ENCODE measurements at regions not wholly inside any gene's neighbourhood (a gene's known extent, or its start where the extent isn't known, plus 50 kb on each side); places are given as distances from the start of the nearest gene placed in this dataset.
A peak's percentile ranks its signal among the peaks of the same experiment; 100 is the strongest.

GRCh38 chr5:56376128-56376527 is 143.0 kb upstream of the ANKRD55 start (continued):
- TF ChIP-seq PAXIP1 (CRISPR knock-in tag; conservative IDR thresholded peaks at IDR 0.05) (peak; percentile 37), ZNF792 (CRISPR knock-in tag; IDR thresholded peaks at IDR 0.05) (no peak), ZMYM2 (CRISPR knock-in tag; IDR thresholded peaks at IDR 0.05) (no peak), GABPB1 (CRISPR knock-in tag; IDR thresholded peaks at IDR 0.05) (no peak), MED1 (CRISPR knock-in tag; IDR thresholded peaks at IDR 0.05) (peak; percentile 48), ZBTB43 (CRISPR knock-in tag; conservative IDR thresholded peaks at IDR 0.05) (no peak), ZNF503 (CRISPR knock-in tag; IDR thresholded peaks at IDR 0.05) (no peak), HES4 (CRISPR knock-in tag; IDR thresholded peaks at IDR 0.05; ENCODE audit: borderline replicate concordance) (no peak), HOXA3 (CRISPR knock-in tag; IDR thresholded peaks at IDR 0.05) (peak; percentile 28; the same call in 1 of the 2 replicates), ZNF737 (CRISPR knock-in tag; IDR thresholded peaks at IDR 0.05; ENCODE audit: borderline replicate concordance) (no peak), THAP11 (CRISPR knock-in tag; IDR thresholded peaks at IDR 0.05) (no peak), MNT (IDR thresholded peaks at IDR 0.05) (no peak)

All from HepG2 (cell line).